HCT116 (cell line): ENCODE measurements at regions not wholly inside any gene's neighbourhood (a gene's known extent, or its start where the extent isn't known, plus 50 kb on each side); places are given as distances from the start of the nearest gene placed in this dataset.

Experiments used
- ATAC-seq: fragments of 200-7000 bp; cut with Tn5 transposase; 2 replicates; pipeline ENCODE4 v1.9.1; 2020; ENCODE audit warnings: mild to moderate bottlenecking, moderate library complexity
- BruUV-seq: library from RNA; stranded (reverse); fragments of 400-500 nt; replicated peaks from 2 replicates; lab custom pipeline; 2021; lab: Mats Ljungman, UMichigan
- CTCF ChIA-PET: fragments of 300-600 bp; sonication (Branson Sonifier 250); formaldehyde crosslinking; loops from one replicate; lab custom pipeline; 2021; ENCODE audit warnings: antibody characterized with exemption; lab: Charles Lee
- POLR2A ChIA-PET: fragments of 300-600, 350-600 bp; sonication (Branson Sonifier 250); formaldehyde crosslinking; loops from one replicate; lab custom pipeline; 2021; ENCODE audit warnings: antibody characterized with exemption; lab: Charles Lee
- RAD21 ChIA-PET, 2 experiments: fragments of 300-600 bp; sonication (Branson Sonifier 250); formaldehyde crosslinking; loops; one replicate each; lab custom pipeline; 2023; ENCODE audit warnings: low total read pairs in 2 of 2; ENCODE audit not compliant: uncharacterized antibody in 2 of 2, unreplicated experiment in 2 of 2, low non-redundant PET in 1 of 2; lab: Charles Lee
- DNase-seq: peaks from one replicate; pipeline ENCODE4 v3.0.0-alpha.2; 2010; ENCODE audit warnings: low read depth, low spot score
- H2AFZ ChIP-seq: fragments of 200-600 bp; shearing (Covaris generic), sonication (generic); 2 replicates; pipeline ENCODE4 v1.6.1; 2017; ENCODE audit warnings: low read depth, mixed run types, mixed read lengths, antibody characterized with exemption, low read length; ENCODE audit not compliant: poor library complexity, severe bottlenecking
- H3K27ac ChIP-seq: 2 replicates; pipeline ENCODE4 v1.5.1; 2012; ENCODE audit warnings: low read depth, low read length
- H3K27me3 ChIP-seq: fragments of 200-600 bp; sonication (generic); 2 replicates; pipeline ENCODE4 v1.6.1; 2016; ENCODE audit warnings: mixed run types, low read length, mixed read lengths; ENCODE audit not compliant: insufficient read depth
- H3K36me3 ChIP-seq, 2 experiments: fragments of 200-500 bp in 1 of 2; fragments of 200-600 bp in 1 of 2; sonication (Bioruptor generic) in 1 of 2; sonication (generic) in 1 of 2; 2 replicates each; pipeline versions ENCODE4 v1.5.1 to v1.6.1; 2014 to 2016; ENCODE audit warnings: low read length in 2 of 2, inconsistent platforms in 1 of 2, mixed read lengths in 1 of 2, mixed run types in 1 of 2; ENCODE audit not compliant: insufficient read depth in 2 of 2, control insufficient read depth in 1 of 2
- H3K4me1 ChIP-seq, 2 experiments: fragments of 200-600 bp in 1 of 2; sonication (generic) in 1 of 2; 2 replicates each; pipeline versions ENCODE4 v1.5.1 to v1.6.1; 2012 to 2017; ENCODE audit warnings: low read length in 2 of 2, inconsistent platforms in 1 of 2, mild to moderate bottlenecking in 1 of 2, mixed read lengths in 1 of 2, mixed run types in 1 of 2, moderate library complexity in 1 of 2; ENCODE audit not compliant: insufficient read depth in 2 of 2, control insufficient read depth in 1 of 2
- H3K4me2 ChIP-seq: fragments of 200-600 bp; sonication (generic); 2 replicates; pipeline ENCODE4 v1.6.1; 2017; ENCODE audit warnings: mixed run types, low read length, mixed read lengths
- H3K4me3 ChIP-seq, 2 experiments: fragments of 200-600 bp in 1 of 2; sonication (generic) in 1 of 2; replicated peaks in 1 of 2; 2 replicates each; pipeline ENCODE4 v1.5.1; 2011 to 2016; ENCODE audit warnings: low read length in 2 of 2, control low read depth in 1 of 2, low read depth in 1 of 2, mild to moderate bottlenecking in 1 of 2, mixed read lengths in 1 of 2, mixed run types in 1 of 2
- H3K79me2 ChIP-seq: fragments of 200-600 bp; sonication (generic); 2 replicates; pipeline ENCODE4 v1.6.1; 2017; ENCODE audit warnings: mild to moderate bottlenecking, mixed run types, low read length, moderate library complexity, mixed read lengths; ENCODE audit not compliant: insufficient read depth
- H3K9ac ChIP-seq: fragments of 200-600 bp; sonication (generic); 2 replicates; pipeline ENCODE4 v1.6.1; 2016; ENCODE audit warnings: low read length, mixed read lengths
- H3K9me2 ChIP-seq: fragments of 200-600 bp; sonication (generic), shearing (Covaris generic); 2 replicates; pipeline ENCODE4 v1.6.1; 2017; ENCODE audit warnings: mixed run types, mild to moderate bottlenecking, moderate library complexity; ENCODE audit not compliant: insufficient read depth
- H3K9me3 ChIP-seq, 2 experiments: fragments of 200-500 bp in 1 of 2; fragments of 200-600 bp in 1 of 2; sonication (Bioruptor generic) in 1 of 2; sonication (generic) in 1 of 2; 2 replicates each; pipeline ENCODE4 v1.6.1; 2014 to 2017; ENCODE audit warnings: low read length in 2 of 2, mixed read lengths in 2 of 2, inconsistent platforms in 1 of 2, low read depth in 1 of 2, mild to moderate bottlenecking in 1 of 2, mixed run types in 1 of 2, moderate library complexity in 1 of 2; ENCODE audit not compliant: control insufficient read depth in 1 of 2, insufficient read depth in 1 of 2
- H4K20me1 ChIP-seq: fragments of 200-600 bp; sonication (generic), shearing (Covaris generic); 2 replicates; pipeline ENCODE4 v1.6.1; 2017; ENCODE audit warnings: mixed run types, mild to moderate bottlenecking, moderate library complexity; ENCODE audit not compliant: insufficient read depth
- CBX3 ChIP-seq: IDR thresholded peaks from 2 replicates; pipeline ENCODE4 v1.6.1; 2012; ENCODE audit warnings: low read depth
- EGR1 ChIP-seq: IDR thresholded peaks from 2 replicates; pipeline ENCODE4 v1.6.1; 2012; ENCODE audit warnings: low read depth
- ELF1 ChIP-seq: IDR thresholded peaks from 2 replicates; pipeline ENCODE4 v1.6.1; 2012; ENCODE audit warnings: low read depth, borderline replicate concordance
- EZH2 ChIP-seq: fragments of 200-600 bp; sonication (generic); IDR thresholded peaks from 2 replicates; pipeline ENCODE4 v1.6.1; 2017; ENCODE audit warnings: antibody characterized with exemption, mixed run types
- EZH2phosphoT487 ChIP-seq: fragments of 200-600 bp; IDR thresholded peaks from 2 replicates; pipeline ENCODE4 v1.6.1; 2018; ENCODE audit warnings: antibody characterized with exemption, borderline replicate concordance
- POLR2A ChIP-seq: IDR thresholded peaks from 2 replicates; pipeline ENCODE4 v1.7.0; 2011; ENCODE audit warnings: borderline replicate concordance; ENCODE audit not compliant: insufficient read depth, insufficient read length; ENCODE audit errors: extremely low read depth
- SIN3A ChIP-seq: IDR thresholded peaks from 2 replicates; pipeline ENCODE4 v1.6.1; 2012; ENCODE audit warnings: low read depth
- SP1 ChIP-seq: IDR thresholded peaks from 2 replicates; pipeline ENCODE4 v1.6.1; 2012; ENCODE audit warnings: low read depth
- SRF ChIP-seq: IDR thresholded peaks from 2 replicates; pipeline ENCODE4 v1.6.1; 2012; ENCODE audit warnings: low read depth
- TCF7L2 ChIP-seq: IDR thresholded peaks from 2 replicates; pipeline ENCODE4 v1.7.0; 2011; ENCODE audit warnings: borderline replicate concordance, inconsistent platforms; ENCODE audit not compliant: insufficient read depth, insufficient read length; ENCODE audit errors: extremely low read depth
- ZFX ChIP-seq: fragments of 450-650 bp; IDR thresholded peaks from 2 replicates; pipeline ENCODE4 v1.6.1; 2017
- ZNF274 ChIP-seq: fragments of 200-500 bp; sonication (Bioruptor generic); IDR thresholded peaks from 2 replicates; pipeline ENCODE4 v1.6.1; 2014; ENCODE audit warnings: mild to moderate bottlenecking, low read depth, low read length, inconsistent platforms
- intact Hi-C: fragments of 100-400 bp; cut with micrococcal nuclease; formaldehyde crosslinking; loops from 2 replicates; pipeline ENCODE4 v1.10.0; 2022
- TF ChIP-seq, protein P1 (sequence below): IDR thresholded peaks from 2 replicates; pipeline ENCODE4 v1.6.1; 2012
- TF ChIP-seq, protein P2 (sequence below): IDR thresholded peaks from 2 replicates; pipeline ENCODE4 v1.6.1; 2012
- TF ChIP-seq, protein P3 (sequence below): IDR thresholded peaks from 2 replicates; pipeline ENCODE4 v1.6.1; 2012; ENCODE audit warnings: low read depth
- TF ChIP-seq, protein P4 (sequence below), 3 experiments: fragments of 200-600 bp in 1 of 3; sonication (generic) in 1 of 3; IDR thresholded peaks in 2 of 3; conservative IDR thresholded peaks in 1 of 3; 2 replicates each; pipeline ENCODE4 v1.5.1; 2012 to 2017; ENCODE audit warnings: low read depth in 2 of 3, low read length in 2 of 3, antibody characterized with exemption in 1 of 3, borderline replicate concordance in 1 of 3, control low read depth in 1 of 3, mild to moderate bottlenecking in 1 of 3, mixed read lengths in 1 of 3, mixed run types in 1 of 3, moderate library complexity in 1 of 3; ENCODE audit not compliant: insufficient read depth in 1 of 3

DNA sequence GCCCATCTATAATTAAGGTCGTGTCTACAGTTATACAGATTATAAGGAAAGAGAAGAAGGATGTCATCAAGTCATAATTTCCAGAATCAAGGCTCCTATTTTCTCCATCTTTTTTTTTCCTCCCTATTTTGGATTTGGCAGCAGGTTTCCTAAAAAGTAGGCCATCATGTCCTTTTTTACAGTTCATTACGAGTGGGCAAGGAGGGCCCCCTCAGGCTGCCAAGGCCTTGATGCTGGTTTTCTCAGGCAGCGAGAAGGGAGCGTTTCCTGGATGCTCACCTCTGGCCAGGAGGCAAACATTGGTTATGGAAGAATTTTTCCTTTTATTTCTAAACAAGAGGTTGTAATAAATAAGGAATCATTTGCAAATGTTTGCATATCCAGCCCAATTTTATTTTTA lies 414.6 kb downstream of the DHX35 start:
- Histone ChIP-seq H2AFZ (no peak overlapping the region), H4K20me1 (no peaks in the 10 kb centered on the region), H3K9me3 (no peaks in the 10 kb centered on the region), H3K27me3 (no peaks in the 10 kb centered on the region), H3K36me3 (no peaks in the 10 kb centered on the region), H3K27ac (no peak overlapping the region), H3K4me1 (no peaks in the 10 kb centered on the region), H3K4me3 (no peak overlapping the region), H3K9ac (no peak overlapping the region), H3K9me2 (no peaks in the 10 kb centered on the region), H3K4me2 (no peak overlapping the region), H3K79me2 (no peaks in the 10 kb centered on the region)
- ATAC-seq, result no peak
- BruUV-seq, result no TSS peak
- RAD21 ChIA-PET, result no interaction called here
- no peak for TF ChIP-seq EZH2phosphoT487
- TF ChIP-seq, protein P1, sequence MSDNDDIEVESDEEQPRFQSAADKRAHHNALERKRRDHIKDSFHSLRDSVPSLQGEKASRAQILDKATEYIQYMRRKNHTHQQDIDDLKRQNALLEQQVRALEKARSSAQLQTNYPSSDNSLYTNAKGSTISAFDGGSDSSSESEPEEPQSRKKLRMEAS, result no peak
- no peak for TF ChIP-seq EZH2
- TF ChIP-seq SP1, result no peak
- TF ChIP-seq EGR1, result no peak
- no peak for TF ChIP-seq POLR2A
- no peak for DNase-seq
- CTCF ChIA-PET, result no interaction called here
- POLR2A ChIA-PET, result no interaction called here
- intact Hi-C loops, result no loop called here

DNA sequence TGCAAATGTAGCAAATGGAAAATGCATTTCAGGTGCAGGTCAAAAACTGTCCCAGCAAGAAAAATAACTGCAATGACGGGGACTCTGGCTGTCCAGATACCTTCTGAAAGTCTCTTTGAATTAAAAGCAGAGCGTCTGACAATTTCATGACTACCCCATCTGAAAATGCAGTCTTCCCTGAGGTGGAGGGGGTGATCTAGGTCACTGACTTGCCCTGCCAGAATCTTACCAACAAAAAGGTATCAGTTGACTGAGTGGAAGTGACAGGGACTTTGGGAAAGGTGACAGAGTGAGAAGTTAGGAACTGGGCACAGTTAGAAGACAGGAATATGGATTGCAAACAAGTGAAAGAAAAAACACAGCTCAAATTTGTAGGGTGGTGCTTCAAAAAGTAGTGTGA lies 402.2 kb downstream of the DHX35 start:
- Histone ChIP-seq H3K79me2 (no peaks in the 10 kb centered on the region), H3K9me2 (no peaks in the 10 kb centered on the region), H3K36me3 (no peaks in the 10 kb centered on the region), H3K4me2 (no peak overlapping the region), H2AFZ (no peak overlapping the region), H3K4me1 (no peaks in the 10 kb centered on the region), H3K27ac (no peak overlapping the region), H3K9ac (no peak overlapping the region), H3K4me3 (no peak overlapping the region), H3K27me3 (no peaks in the 10 kb centered on the region), H4K20me1 (no peaks in the 10 kb centered on the region), H3K9me3 (no peaks in the 10 kb centered on the region)
- TF ChIP-seq SP1 (no peak), ZFX (no peak), ELF1 (no peak), TCF7L2 (no peak), CBX3 (no peak), EZH2phosphoT487 (no peak), SRF (no peak), ZNF274 (no peak), POLR2A (no peak), SIN3A (no peak)
- TF ChIP-seq, protein P1, result no peak
- TF ChIP-seq, protein P2, sequence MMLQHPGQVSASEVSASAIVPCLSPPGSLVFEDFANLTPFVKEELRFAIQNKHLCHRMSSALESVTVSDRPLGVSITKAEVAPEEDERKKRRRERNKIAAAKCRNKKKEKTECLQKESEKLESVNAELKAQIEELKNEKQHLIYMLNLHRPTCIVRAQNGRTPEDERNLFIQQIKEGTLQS, result no peak
- TF ChIP-seq, protein P3, sequence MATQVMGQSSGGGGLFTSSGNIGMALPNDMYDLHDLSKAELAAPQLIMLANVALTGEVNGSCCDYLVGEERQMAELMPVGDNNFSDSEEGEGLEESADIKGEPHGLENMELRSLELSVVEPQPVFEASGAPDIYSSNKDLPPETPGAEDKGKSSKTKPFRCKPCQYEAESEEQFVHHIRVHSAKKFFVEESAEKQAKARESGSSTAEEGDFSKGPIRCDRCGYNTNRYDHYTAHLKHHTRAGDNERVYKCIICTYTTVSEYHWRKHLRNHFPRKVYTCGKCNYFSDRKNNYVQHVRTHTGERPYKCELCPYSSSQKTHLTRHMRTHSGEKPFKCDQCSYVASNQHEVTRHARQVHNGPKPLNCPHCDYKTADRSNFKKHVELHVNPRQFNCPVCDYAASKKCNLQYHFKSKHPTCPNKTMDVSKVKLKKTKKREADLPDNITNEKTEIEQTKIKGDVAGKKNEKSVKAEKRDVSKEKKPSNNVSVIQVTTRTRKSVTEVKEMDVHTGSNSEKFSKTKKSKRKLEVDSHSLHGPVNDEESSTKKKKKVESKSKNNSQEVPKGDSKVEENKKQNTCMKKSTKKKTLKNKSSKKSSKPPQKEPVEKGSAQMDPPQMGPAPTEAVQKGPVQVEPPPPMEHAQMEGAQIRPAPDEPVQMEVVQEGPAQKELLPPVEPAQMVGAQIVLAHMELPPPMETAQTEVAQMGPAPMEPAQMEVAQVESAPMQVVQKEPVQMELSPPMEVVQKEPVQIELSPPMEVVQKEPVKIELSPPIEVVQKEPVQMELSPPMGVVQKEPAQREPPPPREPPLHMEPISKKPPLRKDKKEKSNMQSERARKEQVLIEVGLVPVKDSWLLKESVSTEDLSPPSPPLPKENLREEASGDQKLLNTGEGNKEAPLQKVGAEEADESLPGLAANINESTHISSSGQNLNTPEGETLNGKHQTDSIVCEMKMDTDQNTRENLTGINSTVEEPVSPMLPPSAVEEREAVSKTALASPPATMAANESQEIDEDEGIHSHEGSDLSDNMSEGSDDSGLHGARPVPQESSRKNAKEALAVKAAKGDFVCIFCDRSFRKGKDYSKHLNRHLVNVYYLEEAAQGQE, result no peak
- TF ChIP-seq, protein P4, sequence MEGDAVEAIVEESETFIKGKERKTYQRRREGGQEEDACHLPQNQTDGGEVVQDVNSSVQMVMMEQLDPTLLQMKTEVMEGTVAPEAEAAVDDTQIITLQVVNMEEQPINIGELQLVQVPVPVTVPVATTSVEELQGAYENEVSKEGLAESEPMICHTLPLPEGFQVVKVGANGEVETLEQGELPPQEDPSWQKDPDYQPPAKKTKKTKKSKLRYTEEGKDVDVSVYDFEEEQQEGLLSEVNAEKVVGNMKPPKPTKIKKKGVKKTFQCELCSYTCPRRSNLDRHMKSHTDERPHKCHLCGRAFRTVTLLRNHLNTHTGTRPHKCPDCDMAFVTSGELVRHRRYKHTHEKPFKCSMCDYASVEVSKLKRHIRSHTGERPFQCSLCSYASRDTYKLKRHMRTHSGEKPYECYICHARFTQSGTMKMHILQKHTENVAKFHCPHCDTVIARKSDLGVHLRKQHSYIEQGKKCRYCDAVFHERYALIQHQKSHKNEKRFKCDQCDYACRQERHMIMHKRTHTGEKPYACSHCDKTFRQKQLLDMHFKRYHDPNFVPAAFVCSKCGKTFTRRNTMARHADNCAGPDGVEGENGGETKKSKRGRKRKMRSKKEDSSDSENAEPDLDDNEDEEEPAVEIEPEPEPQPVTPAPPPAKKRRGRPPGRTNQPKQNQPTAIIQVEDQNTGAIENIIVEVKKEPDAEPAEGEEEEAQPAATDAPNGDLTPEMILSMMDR (IDR thresholded peaks at IDR 0.05 in 2 of 3, conservative IDR thresholded peaks at IDR 0.05 in 1 of 3; ENCODE audit: borderline replicate concordance in 1 of 3, insufficient read depth in 1 of 3, low read depth in 2 of 3, low read length in 2 of 3), result no peak
- RAD21 ChIA-PET, result no interaction called here
- intact Hi-C loops, result no loop called here
- no TSS peak for BruUV-seq
- no peak for ATAC-seq
- CTCF ChIA-PET, result no interaction called here
- DNase-seq, result no peak
- POLR2A ChIA-PET, result no interaction called here
